Spinal cord (tissue), 9 donors: ENCODE measurements at regions not wholly inside any gene's neighbourhood (a gene's known extent, or its start where the extent isn't known, plus 50 kb on each side); places are given as distances from the start of the nearest gene placed in this dataset.

Experiments used
- DNase-seq, 6 donors: peaks; one replicate each; pipeline versions ENCODE4 v3.0.0 to v3.0.0-alpha.2; 2013 to 2015; ENCODE audit warnings: low spot score in 6 of 6, low read depth in 4 of 6
- H3K27ac ChIP-seq: one replicate; pipeline ENCODE4 v1.5.1; 2013; ENCODE audit warnings: low read depth, low read length, control low read depth
- H3K27me3 ChIP-seq: one replicate; pipeline ENCODE4 v1.6.1; 2013; ENCODE audit warnings: low read length; ENCODE audit not compliant: control insufficient read depth, insufficient read depth
- H3K36me3 ChIP-seq: one replicate; pipeline ENCODE4 v1.6.1; 2013; ENCODE audit warnings: low read length; ENCODE audit not compliant: control insufficient read depth, insufficient read depth
- H3K4me1 ChIP-seq: one replicate; pipeline ENCODE4 v1.6.1; 2013; ENCODE audit warnings: low read length; ENCODE audit not compliant: control insufficient read depth, insufficient read depth
- H3K4me3 ChIP-seq: one replicate; pipeline ENCODE4 v1.5.1; 2013; ENCODE audit warnings: low read depth, low read length, control low read depth
- H3K9me3 ChIP-seq: one replicate; pipeline ENCODE4 v1.6.1; 2013; ENCODE audit warnings: low read length; ENCODE audit not compliant: control insufficient read depth, insufficient read depth
- WGBS: methylation state at CpG from one replicate; pipeline ENCODE4 v1.1.5; 2013; ENCODE audit warnings: missing lambda C conversion rate; ENCODE audit not compliant: insufficient coverage; 5-methylcytosine and 5-hydroxymethylcytosine counted together
- donor health status: healthy.

- Histone ChIP-seq H3K4me1 (peaks cover under 1% of the 10 kb centered on the region), H3K36me3 (no peaks in the 10 kb centered on the region), H3K27ac (no peak overlapping the region), H3K9me3 (no peaks in the 10 kb centered on the region), H3K4me3 (no peak overlapping the region), H3K27me3 (no peaks in the 10 kb centered on the region)
- no peak for DNase-seq
- 100% methylated on average over 1 of the region's 1 CpG for WGBS
Observed at GRCh38 chr2:8000870-8001269, 681.0 kb upstream of the ID2 start.

- no peak overlapping the region for H3K27ac ChIP-seq
- WGBS = 77% methylated on average over 3 of the region's 8 CpGs
Observed at GRCh38 chr2:8002765-8003393, 679.0 kb upstream of the ID2 start.

GRCh38 chr2:8003462-8004075 lies 678.3 kb upstream of the ID2 start:
- Histone ChIP-seq H3K4me3 (no peak overlapping the region), H3K4me1 (no peaks in the 10 kb centered on the region), H3K9me3 (no peaks in the 10 kb centered on the region), H3K27me3 (no peaks in the 10 kb centered on the region), H3K36me3 (no peaks in the 10 kb centered on the region), H3K27ac (no peak overlapping the region)
- DNase-seq = peak in 3 of 6 donors; percentile 30 to 69 (median 59)
- 67% methylated on average over 8 of the region's 13 CpGs for WGBS

More at GRCh38 chr2:8002765-8003393, 679.0 kb upstream of the ID2 start:
- DNase-seq = no peak
- Histone ChIP-seq H3K9me3 (no peaks in the 10 kb centered on the region), H3K4me1 (no peaks in the 10 kb centered on the region), H3K36me3 (no peaks in the 10 kb centered on the region), H3K27me3 (no peaks in the 10 kb centered on the region), H3K4me3 (no peak overlapping the region)

GRCh38 chr2:8004250-8004681 lies 677.6 kb upstream of the ID2 start:
- 20% methylated on average over 1 of the region's 4 CpGs for WGBS
- Histone ChIP-seq H3K27me3 (no peaks in the 10 kb centered on the region), H3K36me3 (no peaks in the 10 kb centered on the region), H3K4me3 (no peak overlapping the region), H3K4me1 (no peaks in the 10 kb centered on the region), H3K9me3 (no peaks in the 10 kb centered on the region), H3K27ac (no peak overlapping the region)
- peak in 2 of 6 donors; percentile 18 for DNase-seq

- Histone ChIP-seq H3K27me3 (no peaks in the 10 kb centered on the region), H3K36me3 (no peaks in the 10 kb centered on the region), H3K4me3 (no peak overlapping the region), H3K9me3 (no peaks in the 10 kb centered on the region), H3K4me1 (no peaks in the 10 kb centered on the region), H3K27ac (no peak overlapping the region)
- DNase-seq = no peak
Observed at GRCh38 chr2:8006181-8006580, 675.7 kb upstream of the ID2 start.

GRCh38 chr2:8006626-8007025 lies 675.2 kb upstream of the ID2 start:
- H3K9me3 ChIP-seq = no peaks in the 10 kb centered on the region
- H3K4me1 ChIP-seq = no peaks in the 10 kb centered on the region
- no peak overlapping the region for H3K27ac ChIP-seq
- H3K4me3 ChIP-seq = no peak overlapping the region
- DNase-seq = no peak
- no peaks in the 10 kb centered on the region for H3K36me3 ChIP-seq
- H3K27me3 ChIP-seq = no peaks in the 10 kb centered on the region
- 100% methylated on average over 1 of the region's 3 CpGs for WGBS

GRCh38 chr2:8009010-8009597 lies 672.8 kb upstream of the ID2 start:
- 97% methylated on average over 6 of the region's 11 CpGs for WGBS
- Histone ChIP-seq H3K27ac (no peak overlapping the region), H3K4me1 (no peaks in the 10 kb centered on the region), H3K27me3 (no peaks in the 10 kb centered on the region), H3K9me3 (no peaks in the 10 kb centered on the region), H3K36me3 (no peaks in the 10 kb centered on the region), H3K4me3 (no peak overlapping the region)
- DNase-seq = no peak

GRCh38 chr2:8015848-8016600 lies 665.8 kb upstream of the ID2 start:
- Histone ChIP-seq H3K4me1 (no peaks in the 10 kb centered on the region), H3K27me3 (no peaks in the 10 kb centered on the region), H3K36me3 (no peaks in the 10 kb centered on the region), H3K4me3 (no peak overlapping the region), H3K27ac (no peak overlapping the region), H3K9me3 (no peaks in the 10 kb centered on the region)
- 72% methylated on average over 5 of the region's 7 CpGs for WGBS
- DNase-seq = peak in 1 of 6 donors; percentile 66

- H3K36me3 ChIP-seq = no peaks in the 10 kb centered on the region
- 97% methylated on average over 2 of the region's 4 CpGs for WGBS
- DNase-seq = no peak
- no peak overlapping the region for H3K4me3 ChIP-seq
- no peaks in the 10 kb centered on the region for H3K27me3 ChIP-seq
- no peak overlapping the region for H3K27ac ChIP-seq
- H3K4me1 ChIP-seq = no peaks in the 10 kb centered on the region
- no peaks in the 10 kb centered on the region for H3K9me3 ChIP-seq
Observed at GRCh38 chr2:8016688-8017087, 665.2 kb upstream of the ID2 start.
